Gastroesophageal sphincter (tissue), 3 donors: ENCODE measurements at regions not wholly inside any gene's neighbourhood (a gene's known extent, or its start where the extent isn't known, plus 50 kb on each side); places are given as distances from the start of the nearest gene placed in this dataset.

Source experiments
- EP300 ChIP-seq: sonication (generic); formaldehyde crosslinking; IDR thresholded peaks from one replicate; pipeline ENCODE4 v1.6.1; 2017; ENCODE audit warnings: antibody characterized with exemption, mild to moderate bottlenecking
- POLR2A ChIP-seq, 2 donors: fragments of 450-650 bp; IDR thresholded peaks; one replicate each; pipeline ENCODE4 v1.6.1; 2017; ENCODE audit warnings: antibody characterized with exemption in 2 of 2, mild to moderate bottlenecking in 2 of 2, moderate library complexity in 1 of 2
- TF ChIP-seq, protein P1 (sequence below), 4 experiments: fragments of 200-600 bp in 2 of 4; fragments of 450-650 bp in 2 of 4; sonication (generic) in 1 of 4; IDR thresholded peaks; one replicate each; pipeline ENCODE4 v1.5.1; 2017 to 2019; ENCODE audit warnings: antibody characterized with exemption in 4 of 4, mild to moderate bottlenecking in 2 of 4, moderate library complexity in 2 of 4

- TF ChIP-seq, protein P1, sequence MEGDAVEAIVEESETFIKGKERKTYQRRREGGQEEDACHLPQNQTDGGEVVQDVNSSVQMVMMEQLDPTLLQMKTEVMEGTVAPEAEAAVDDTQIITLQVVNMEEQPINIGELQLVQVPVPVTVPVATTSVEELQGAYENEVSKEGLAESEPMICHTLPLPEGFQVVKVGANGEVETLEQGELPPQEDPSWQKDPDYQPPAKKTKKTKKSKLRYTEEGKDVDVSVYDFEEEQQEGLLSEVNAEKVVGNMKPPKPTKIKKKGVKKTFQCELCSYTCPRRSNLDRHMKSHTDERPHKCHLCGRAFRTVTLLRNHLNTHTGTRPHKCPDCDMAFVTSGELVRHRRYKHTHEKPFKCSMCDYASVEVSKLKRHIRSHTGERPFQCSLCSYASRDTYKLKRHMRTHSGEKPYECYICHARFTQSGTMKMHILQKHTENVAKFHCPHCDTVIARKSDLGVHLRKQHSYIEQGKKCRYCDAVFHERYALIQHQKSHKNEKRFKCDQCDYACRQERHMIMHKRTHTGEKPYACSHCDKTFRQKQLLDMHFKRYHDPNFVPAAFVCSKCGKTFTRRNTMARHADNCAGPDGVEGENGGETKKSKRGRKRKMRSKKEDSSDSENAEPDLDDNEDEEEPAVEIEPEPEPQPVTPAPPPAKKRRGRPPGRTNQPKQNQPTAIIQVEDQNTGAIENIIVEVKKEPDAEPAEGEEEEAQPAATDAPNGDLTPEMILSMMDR (IDR thresholded peaks at IDR 0.05) = no peak
- no peak for TF ChIP-seq EP300
- TF ChIP-seq POLR2A (IDR thresholded peaks at IDR 0.05) = no peak
Measured at GRCh38 chr6:134455319-134455718, 137.4 kb upstream of the SGK1 start.
